ENCODE measurements at regions not wholly inside any gene's neighbourhood (a gene's known extent, or its start where the extent isn't known, plus 50 kb on each side); places are given as distances from the start of the nearest gene placed in this dataset.

GRCh38 chr6:126123226-126123625 is 136.9 kb downstream of the TRMT11 start (continued):
- TF ChIP-seq ZNF445 (CRISPR knock-in tag; IDR thresholded peaks at IDR 0.05; ENCODE audit: low read depth), result no peak
- TF ChIP-seq MNT (conservative IDR thresholded peaks at IDR 0.05), result no peak
- 0 out of 2 replicates have a peak, but pooled peaks have one; percentile 56 for TF ChIP-seq SMARCC2 (IDR thresholded peaks at IDR 0.05; ENCODE audit: low read depth)
- TF ChIP-seq BCOR (IDR thresholded peaks at IDR 0.05), result peak; percentile 58; the same call in 1 of the 2 replicates
- TF ChIP-seq ZFP30 (CRISPR knock-in tag; IDR thresholded peaks at IDR 0.05; ENCODE audit: borderline replicate concordance), result no peak
- TF ChIP-seq E2F5 (CRISPR knock-in tag; IDR thresholded peaks at IDR 0.05), result no peak
- TF ChIP-seq CLOCK (CRISPR knock-in tag; IDR thresholded peaks at IDR 0.05; ENCODE audit: borderline replicate concordance), result no peak
- TF ChIP-seq NCOR1 (IDR thresholded peaks at IDR 0.05), result peak; percentile 84
- peak; percentile 98 for TF ChIP-seq HMBOX1 (IDR thresholded peaks at IDR 0.05)
- TF ChIP-seq THRAP3 (IDR thresholded peaks at IDR 0.05; ENCODE audit: borderline replicate concordance), result no peak
- peak; percentile 46; the same call in 1 of the 2 replicates for TF ChIP-seq SPI1 (IDR thresholded peaks at IDR 0.05; ENCODE audit: borderline replicate concordance, low read depth, low read length)
- TF ChIP-seq MAFG (tag; conservative IDR thresholded peaks at IDR 0.05), result no peak
- no peak for TF ChIP-seq CREB3L1 (IDR thresholded peaks at IDR 0.05; ENCODE audit: borderline replicate concordance, low read depth)
- TF ChIP-seq JUND (IDR thresholded peaks at IDR 0.05; ENCODE audit: borderline replicate concordance, low read depth, low read length), result peak; percentile 61; the same call in 1 of the 2 replicates
- peak; percentile 69; the same call in 2 of the 3 replicates for TF ChIP-seq JUND (tag; IDR thresholded peaks at IDR 0.05; ENCODE audit: borderline replicate concordance, low read depth, low read length)
- TF ChIP-seq ZBTB9 (CRISPR knock-in tag; IDR thresholded peaks at IDR 0.05), result no peak
- TF ChIP-seq CAMTA2 (CRISPR knock-in tag; conservative IDR thresholded peaks at IDR 0.05), result no peak
- no peak for TF ChIP-seq NEUROD1 (IDR thresholded peaks at IDR 0.05; ENCODE audit: borderline replicate concordance, low read depth, low read length, partially characterized antibody)
- no peak for TF ChIP-seq SETDB1 (IDR thresholded peaks at IDR 0.05; ENCODE audit: low read length)
